SIG-M5 (cell line): ENCODE measurements at regions not wholly inside any gene's neighbourhood (a gene's known extent, or its start where the extent isn't known, plus 50 kb on each side); places are given as distances from the start of the nearest gene placed in this dataset.
"Not testable (repeated sequence)": the region's sequence is repeated elsewhere in the genome, so short reads cannot be mapped to it uniquely, and the experiment has no call there.

Source experiments
- DNase-seq: peaks from one replicate; lab custom pipeline; 2025; lab: John Stamatoyannopoulos, UW

GRCh38 chr21:19400223-19400770 lies 996.7 kb upstream of the TMPRSS15 start:
- DNase-seq: no peak

- no peak for DNase-seq
Measured at GRCh38 chr21:19402870-19403269, 999.3 kb upstream of the TMPRSS15 start.

GRCh38 chr21:19405326-19405725 lies 1001.7 kb upstream of the TMPRSS15 start:
- no peak for DNase-seq

- DNase-seq: no peak
Measured at GRCh38 chr21:19420565-19420964, 1017.0 kb upstream of the TMPRSS15 start.

- no peak for DNase-seq
Measured at GRCh38 chr21:19433623-19434022, 1030.0 kb upstream of the TMPRSS15 start.

GRCh38 chr21:19440792-19441655 lies 1037.4 kb upstream of the TMPRSS15 start:
- DNase-seq: no peak

GRCh38 chr21:19458295-19458694 lies 1054.7 kb upstream of the TMPRSS15 start:
- DNase-seq: no peak

- no peak for DNase-seq
Measured at GRCh38 chr21:19461481-19462205, 1058.1 kb upstream of the TMPRSS15 start.

GRCh38 chr21:19463966-19464365 lies 1060.4 kb upstream of the TMPRSS15 start:
- DNase-seq: no peak

GRCh38 chr21:19468991-19469715 lies 1065.6 kb upstream of the TMPRSS15 start:
- DNase-seq: no peak

- DNase-seq: no peak
Measured at GRCh38 chr21:19475525-19475924, 1071.9 kb upstream of the TMPRSS15 start.

- no peak for DNase-seq
Measured at GRCh38 chr21:19489930-19490329, 1086.3 kb upstream of the TMPRSS15 start.

- DNase-seq: no peak
Measured at GRCh38 chr21:19490481-19490880, 1086.9 kb upstream of the TMPRSS15 start.

GRCh38 chr21:19493437-19494241 lies 1090.1 kb upstream of the TMPRSS15 start:
- DNase-seq: not testable (repeated sequence)

- no peak for DNase-seq
Measured at GRCh38 chr21:19501115-19501514, 1097.5 kb upstream of the TMPRSS15 start.

GRCh38 chr21:19507682-19508260 lies 1104.2 kb upstream of the TMPRSS15 start:
- DNase-seq: no peak

GRCh38 chr21:19508442-19508841 lies 1104.9 kb upstream of the TMPRSS15 start:
- no peak for DNase-seq

- DNase-seq: no peak
Measured at GRCh38 chr21:19508844-19509243, 1105.3 kb upstream of the TMPRSS15 start.

- DNase-seq: no peak
Measured at GRCh38 chr21:19510057-19510456, 1106.5 kb upstream of the TMPRSS15 start.

GRCh38 chr21:19510653-19511052 lies 1107.1 kb upstream of the TMPRSS15 start:
- no peak for DNase-seq

GRCh38 chr21:19522381-19522780 lies 1118.8 kb upstream of the TMPRSS15 start:
- no peak for DNase-seq
